Keratinocyte (primary cell): ENCODE measurements at regions not wholly inside any gene's neighbourhood (a gene's known extent, or its start where the extent isn't known, plus 50 kb on each side); places are given as distances from the start of the nearest gene placed in this dataset.

Experiments used
- DNase-seq: peaks from one replicate; pipeline ENCODE4 v3.0.0-alpha.2; 2011; ENCODE audit warnings: low read depth, missing footprints, low spot score
- FAIRE-seq: peaks from 2 replicates; lab custom pipeline; 2011; peaks lifted over from hg19 to GRCh38; lab: Jason Lieb, UNC
- H2AFZ ChIP-seq: 2 replicates; pipeline ENCODE4 v1.6.0; 2012; ENCODE audit warnings: low read length, control low read depth, inconsistent platforms; ENCODE audit not compliant: control insufficient read depth
- H3K27ac ChIP-seq: 2 replicates; pipeline ENCODE4 v1.5.1; 2011; ENCODE audit warnings: low read length; ENCODE audit not compliant: control insufficient read depth, insufficient read depth
- H3K27me3 ChIP-seq: 3 replicates; pipeline ENCODE4 v1.6.0; 2011; ENCODE audit warnings: low read length; ENCODE audit not compliant: control insufficient read depth, insufficient read depth; ENCODE audit errors: extremely low read depth
- H3K36me3 ChIP-seq, 2 experiments: 2 replicates in 1 of 2; 3 replicates in 1 of 2; pipeline ENCODE4 v1.5.1; 2011; ENCODE audit warnings: low read length in 2 of 2, mild to moderate bottlenecking in 1 of 2; ENCODE audit not compliant: control insufficient read depth in 2 of 2, insufficient read depth in 2 of 2; ENCODE audit errors: extremely low read depth in 1 of 2
- H3K4me1 ChIP-seq: 3 replicates; pipeline ENCODE4 v1.5.1; 2011; ENCODE audit warnings: low read length; ENCODE audit not compliant: control insufficient read depth, insufficient read depth; ENCODE audit errors: extremely low read depth
- H3K4me2 ChIP-seq: 3 replicates; pipeline ENCODE4 v1.6.0; 2011; ENCODE audit warnings: low read depth, low read length; ENCODE audit not compliant: control insufficient read depth, insufficient read depth; ENCODE audit errors: extremely low read depth
- H3K4me3 ChIP-seq, 3 experiments: fragments of 200-600 bp in 1 of 3; sonication (generic) in 1 of 3; 2 replicates in 2 of 3; 3 replicates in 1 of 3; pipeline ENCODE4 v1.5.1; 2011 to 2016; ENCODE audit warnings: low read length in 3 of 3, mild to moderate bottlenecking in 3 of 3, control low read depth in 2 of 3, inconsistent platforms in 1 of 3, low read depth in 1 of 3, mixed read lengths in 1 of 3, mixed run types in 1 of 3, moderate library complexity in 1 of 3; ENCODE audit not compliant: control insufficient read depth in 2 of 3, insufficient read depth in 2 of 3; ENCODE audit errors: extremely low read depth in 1 of 3
- H3K79me2 ChIP-seq: 2 replicates; pipeline ENCODE4 v1.6.0; 2012; ENCODE audit warnings: low read length; ENCODE audit not compliant: control insufficient read depth, insufficient read depth
- H3K9ac ChIP-seq: 3 replicates; pipeline ENCODE4 v1.6.0; 2011; ENCODE audit warnings: low read length; ENCODE audit not compliant: control insufficient read depth, insufficient read depth; ENCODE audit errors: extremely low read depth
- H3K9me1 ChIP-seq: 3 replicates; pipeline ENCODE4 v1.6.0; 2011; ENCODE audit warnings: low read length; ENCODE audit not compliant: control insufficient read depth, insufficient read depth; ENCODE audit errors: extremely low read depth
- H3K9me3 ChIP-seq: 2 replicates; pipeline ENCODE4 v1.5.1; 2012; ENCODE audit warnings: low read depth, low read length; ENCODE audit not compliant: control insufficient read depth
- H4K20me1 ChIP-seq: 3 replicates; pipeline ENCODE4 v1.6.0; 2011; ENCODE audit warnings: low read length; ENCODE audit not compliant: control insufficient read depth, insufficient read depth; ENCODE audit errors: extremely low read depth
- EZH2 ChIP-seq: IDR thresholded peaks from one replicate; pipeline ENCODE4 v1.6.1; 2012; ENCODE audit warnings: inconsistent platforms, mild to moderate bottlenecking, low read length, moderate library complexity
- dilution Hi-C: fragments of 300-500 bp; cut with MboI; formaldehyde crosslinking; loops from one replicate; pipeline ENCODE4 v1.7.0; 2020; ENCODE audit warnings: low sequenced_read_pairs; ENCODE audit not compliant: extremely low pct_ligation_motif_present
- TF ChIP-seq, protein P1 (sequence below), 3 experiments: IDR thresholded peaks in 1 of 3; conservative IDR thresholded peaks in 1 of 3; optimal IDR thresholded peaks in 1 of 3; 2 replicates in 2 of 3; 3 replicates in 1 of 3; pipeline versions ENCODE3 to v1.5.1; 2011; ENCODE audit warnings: low read length in 3 of 3, mild to moderate bottlenecking in 3 of 3, moderate library complexity in 2 of 3, control low read depth in 1 of 3, inconsistent platforms in 1 of 3; ENCODE audit not compliant: insufficient read depth in 2 of 3; ENCODE audit errors: extremely low read depth in 1 of 3

DNA sequence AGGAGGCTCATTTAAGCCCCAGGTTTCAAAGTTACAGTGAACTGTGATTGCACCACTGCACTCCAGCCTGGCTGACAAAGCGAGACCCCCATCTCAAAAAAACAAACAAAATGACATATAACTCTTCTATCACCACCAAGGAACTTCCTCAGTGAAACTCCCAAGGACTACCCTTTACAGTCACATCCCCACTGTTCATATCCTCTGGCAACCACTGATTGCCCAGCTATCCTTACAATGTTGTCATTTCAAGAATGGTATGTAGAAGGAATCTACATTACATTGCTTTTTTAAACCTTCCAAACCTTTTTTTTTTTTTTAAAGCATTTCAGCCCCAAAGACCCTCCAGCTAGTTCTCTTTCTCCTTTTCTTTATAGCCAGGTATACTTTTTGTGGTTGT is 123.1 kb upstream of the CARMIL1 start:
- no peak overlapping the region for H3K4me2 ChIP-seq
- no peaks in the 10 kb centered on the region for H3K27me3 ChIP-seq
- no peaks in the 10 kb centered on the region for H4K20me1 ChIP-seq
- DNase-seq (no peak), FAIRE-seq (no peak)
- H3K79me2 ChIP-seq: no peaks in the 10 kb centered on the region
- H2AFZ ChIP-seq: no peak overlapping the region
- TF ChIP-seq, protein P1, sequence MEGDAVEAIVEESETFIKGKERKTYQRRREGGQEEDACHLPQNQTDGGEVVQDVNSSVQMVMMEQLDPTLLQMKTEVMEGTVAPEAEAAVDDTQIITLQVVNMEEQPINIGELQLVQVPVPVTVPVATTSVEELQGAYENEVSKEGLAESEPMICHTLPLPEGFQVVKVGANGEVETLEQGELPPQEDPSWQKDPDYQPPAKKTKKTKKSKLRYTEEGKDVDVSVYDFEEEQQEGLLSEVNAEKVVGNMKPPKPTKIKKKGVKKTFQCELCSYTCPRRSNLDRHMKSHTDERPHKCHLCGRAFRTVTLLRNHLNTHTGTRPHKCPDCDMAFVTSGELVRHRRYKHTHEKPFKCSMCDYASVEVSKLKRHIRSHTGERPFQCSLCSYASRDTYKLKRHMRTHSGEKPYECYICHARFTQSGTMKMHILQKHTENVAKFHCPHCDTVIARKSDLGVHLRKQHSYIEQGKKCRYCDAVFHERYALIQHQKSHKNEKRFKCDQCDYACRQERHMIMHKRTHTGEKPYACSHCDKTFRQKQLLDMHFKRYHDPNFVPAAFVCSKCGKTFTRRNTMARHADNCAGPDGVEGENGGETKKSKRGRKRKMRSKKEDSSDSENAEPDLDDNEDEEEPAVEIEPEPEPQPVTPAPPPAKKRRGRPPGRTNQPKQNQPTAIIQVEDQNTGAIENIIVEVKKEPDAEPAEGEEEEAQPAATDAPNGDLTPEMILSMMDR (optimal IDR thresholded peaks at IDR 0.05 in 1 of 3, IDR thresholded peaks at IDR 0.05 in 1 of 3, conservative IDR thresholded peaks at IDR 0.05 in 1 of 3; ENCODE audit: extremely low read depth in 1 of 3, insufficient read depth in 2 of 3, low read length in 3 of 3): no peak
- no peak for TF ChIP-seq EZH2
- no peaks in the 10 kb centered on the region for H3K4me1 ChIP-seq
- no peaks in the 10 kb centered on the region for H3K9me1 ChIP-seq
- no peak overlapping the region for H3K27ac ChIP-seq
- H3K4me3 ChIP-seq: no peak overlapping the region
- no peaks in the 10 kb centered on the region for H3K36me3 ChIP-seq
- H3K9ac ChIP-seq: no peak overlapping the region
- H3K9me3 ChIP-seq: no peaks in the 10 kb centered on the region
- dilution Hi-C loops: no loop called here

GRCh38 chr6:25157183-25157582 is 122.0 kb upstream of the CARMIL1 start:
- Histone ChIP-seq H3K9ac (no peak overlapping the region), H3K27me3 (no peaks in the 10 kb centered on the region), H4K20me1 (no peaks in the 10 kb centered on the region), H2AFZ (no peak overlapping the region), H3K79me2 (no peaks in the 10 kb centered on the region), H3K9me1 (no peaks in the 10 kb centered on the region), H3K4me2 (no peak overlapping the region), H3K4me3 (no peak overlapping the region), H3K9me3 (no peaks in the 10 kb centered on the region), H3K36me3 (no peaks in the 10 kb centered on the region), H3K27ac (no peak overlapping the region), H3K4me1 (no peaks in the 10 kb centered on the region)
- TF ChIP-seq, protein P1 (optimal IDR thresholded peaks at IDR 0.05 in 1 of 3, IDR thresholded peaks at IDR 0.05 in 1 of 3, conservative IDR thresholded peaks at IDR 0.05 in 1 of 3; ENCODE audit: extremely low read depth in 1 of 3, insufficient read depth in 2 of 3, low read length in 3 of 3): no peak
- TF ChIP-seq EZH2: no peak
- no peak for FAIRE-seq
- no peak for DNase-seq
- dilution Hi-C loops: no loop called here
